ENCODE measurements at regions not wholly inside any gene's neighbourhood (a gene's known extent, or its start where the extent isn't known, plus 50 kb on each side); places are given as distances from the start of the nearest gene placed in this dataset.

DNA sequence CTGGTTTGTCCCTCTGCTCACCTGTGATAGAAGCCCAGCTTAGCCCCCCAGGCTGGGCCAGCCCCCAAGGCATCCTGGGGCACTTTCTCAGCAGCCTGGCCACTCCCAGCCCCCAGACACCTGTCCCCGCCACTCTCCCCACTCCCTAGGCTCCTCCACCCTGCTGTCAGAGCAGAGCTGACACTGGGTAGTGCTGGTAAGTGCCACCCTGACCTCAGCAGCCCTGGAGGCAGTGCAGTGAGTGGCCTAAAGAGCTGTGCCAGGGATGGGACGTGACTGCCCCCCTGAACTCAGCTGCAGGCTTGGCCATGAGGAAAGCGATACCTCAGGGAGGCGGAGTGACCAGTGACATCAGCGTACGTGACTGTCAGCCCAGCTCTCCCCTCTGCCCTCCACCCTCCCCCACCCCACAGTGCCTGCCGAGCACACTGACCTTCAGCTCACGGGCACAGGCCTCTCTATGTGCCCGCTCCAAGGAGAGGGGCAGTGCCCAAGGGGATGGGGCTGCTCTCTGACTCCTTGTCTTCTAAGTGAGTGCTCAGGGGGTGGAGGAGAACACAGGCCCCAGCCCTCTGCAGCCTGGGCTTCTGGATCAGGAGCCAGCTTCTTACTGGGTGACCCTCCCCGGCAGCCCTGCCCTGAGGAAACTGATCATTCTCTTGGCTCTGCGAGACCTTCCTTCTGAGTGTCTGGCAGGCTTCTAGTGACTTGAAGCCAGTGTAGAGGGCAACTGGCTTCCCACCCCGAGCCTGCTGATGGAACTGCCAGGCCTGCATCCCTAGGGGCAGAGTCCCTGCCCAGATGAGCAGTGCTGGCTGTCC lies 172.7 kb downstream of the MRPL14 start:
- TF ChIP-seq, protein P1, sequence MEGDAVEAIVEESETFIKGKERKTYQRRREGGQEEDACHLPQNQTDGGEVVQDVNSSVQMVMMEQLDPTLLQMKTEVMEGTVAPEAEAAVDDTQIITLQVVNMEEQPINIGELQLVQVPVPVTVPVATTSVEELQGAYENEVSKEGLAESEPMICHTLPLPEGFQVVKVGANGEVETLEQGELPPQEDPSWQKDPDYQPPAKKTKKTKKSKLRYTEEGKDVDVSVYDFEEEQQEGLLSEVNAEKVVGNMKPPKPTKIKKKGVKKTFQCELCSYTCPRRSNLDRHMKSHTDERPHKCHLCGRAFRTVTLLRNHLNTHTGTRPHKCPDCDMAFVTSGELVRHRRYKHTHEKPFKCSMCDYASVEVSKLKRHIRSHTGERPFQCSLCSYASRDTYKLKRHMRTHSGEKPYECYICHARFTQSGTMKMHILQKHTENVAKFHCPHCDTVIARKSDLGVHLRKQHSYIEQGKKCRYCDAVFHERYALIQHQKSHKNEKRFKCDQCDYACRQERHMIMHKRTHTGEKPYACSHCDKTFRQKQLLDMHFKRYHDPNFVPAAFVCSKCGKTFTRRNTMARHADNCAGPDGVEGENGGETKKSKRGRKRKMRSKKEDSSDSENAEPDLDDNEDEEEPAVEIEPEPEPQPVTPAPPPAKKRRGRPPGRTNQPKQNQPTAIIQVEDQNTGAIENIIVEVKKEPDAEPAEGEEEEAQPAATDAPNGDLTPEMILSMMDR (IDR thresholded peaks at IDR 0.05): no peak
- TF ChIP-seq POLR2AphosphoS5 (IDR thresholded peaks at IDR 0.05) (no peak), POLR2A (IDR thresholded peaks at IDR 0.05) (no peak), EP300 (IDR thresholded peaks at IDR 0.05) (no peak)
